Mucosa of descending colon (tissue), 3 donors: ENCODE measurements at regions not wholly inside any gene's neighbourhood (a gene's known extent, or its start where the extent isn't known, plus 50 kb on each side); places are given as distances from the start of the nearest gene placed in this dataset.

Experiments
- ATAC-seq: fragments of 200-7000 bp; cut with Tn5 transposase; one replicate; pipeline ENCODE4 v1.9.1; 2020; ENCODE audit warnings: mild to moderate bottlenecking, moderate library complexity
- DNase-seq, 3 donors: peaks; one replicate each; pipeline ENCODE4 v3.0.0-alpha.2; 2020
- H3K36me3 ChIP-seq: fragments of 200-600 bp; one replicate; pipeline ENCODE4 v1.8.0; 2021; ENCODE audit warnings: low read depth, mild to moderate bottlenecking
- H3K4me1 ChIP-seq: fragments of 200-600 bp; one replicate; pipeline ENCODE4 v1.8.0; 2021; ENCODE audit warnings: low read depth, mild to moderate bottlenecking
- H3K4me3 ChIP-seq: fragments of 200-600 bp; one replicate; pipeline ENCODE4 v1.8.0; 2021; ENCODE audit warnings: mild to moderate bottlenecking
- H3K9me3 ChIP-seq: fragments of 200-600 bp; one replicate; pipeline ENCODE4 v1.8.0; 2021; ENCODE audit warnings: mild to moderate bottlenecking
- CTCF ChIP-seq: fragments of 200-600 bp; IDR thresholded peaks from one replicate; pipeline ENCODE4 v1.8.0; 2022; ENCODE audit warnings: antibody characterized with exemption, mild to moderate bottlenecking
- intact Hi-C, 2 donors: fragments of 100-400 bp; cut with DNase I in 1 of 2; cut with micrococcal nuclease in 1 of 2; formaldehyde crosslinking; loops; one replicate each; pipeline versions ENCODE4 v1.11.0 to v1.11.1; 2022; cut with DNase I, micrococcal nuclease
- donor health status: DM: no; HTN: no; CAD: no; lungs with moderate emphysema.
- donor health status: DM: no; HTN: no; CAD: no.
- donor health status: DM: no; HTN: yes; CAD: no.

GRCh38 chr14:48751293-48751692, 834.9 kb downstream of the RPS29 start:
- ATAC-seq = no peak

DNA sequence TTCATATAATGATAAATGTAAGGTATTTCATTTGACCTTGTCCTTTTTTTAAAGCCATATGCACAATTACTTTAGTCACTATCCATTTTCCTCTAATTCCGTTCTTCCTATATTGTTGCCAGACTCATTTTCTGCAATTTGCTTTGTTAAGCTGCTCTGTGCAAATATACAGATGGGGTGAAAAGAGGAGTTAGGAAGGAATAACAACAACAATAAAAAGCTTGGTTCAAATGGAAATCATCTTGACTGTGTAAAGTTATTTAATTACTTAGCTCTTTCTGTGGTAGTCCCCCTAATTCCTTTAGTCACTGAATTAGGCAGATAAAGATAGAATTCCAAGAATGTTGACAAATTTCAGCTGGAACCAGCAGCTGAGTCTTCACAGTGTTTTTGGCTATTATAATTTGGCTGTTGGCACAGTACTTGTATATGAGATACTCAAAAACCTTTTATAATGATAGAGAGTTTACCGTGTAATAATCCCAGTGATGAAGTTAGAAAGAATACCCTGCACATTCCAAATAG, 838.0 kb downstream of the RPS29 start:
- Histone ChIP-seq H3K9me3 (peaks cover 44% of the 10 kb centered on the region), H3K4me3 (no peak overlapping the region), H3K4me1 (no peaks in the 10 kb centered on the region), H3K36me3 (no peaks in the 10 kb centered on the region)
- ATAC-seq = no peak
- DNase-seq = no peak
- TF ChIP-seq CTCF = no peak
- intact Hi-C loops = no loop called here

More at GRCh38 chr14:48751293-48751692, 834.9 kb downstream of the RPS29 start:
- Histone ChIP-seq H3K4me1 (no peaks in the 10 kb centered on the region), H3K9me3 (peaks cover 40% of the 10 kb centered on the region), H3K36me3 (no peaks in the 10 kb centered on the region), H3K4me3 (no peak overlapping the region)
- no peak for DNase-seq
- no peak for TF ChIP-seq CTCF
- intact Hi-C loops = no loop called here

GRCh38 chr14:48747561-48748089, 838.6 kb downstream of the RPS29 start:
- no peak for ATAC-seq
- H3K9me3 ChIP-seq = peaks cover 47% of the 10 kb centered on the region
- no peak overlapping the region for H3K4me3 ChIP-seq
- intact Hi-C loops = no loop called here
- H3K36me3 ChIP-seq = no peaks in the 10 kb centered on the region
- no peak for DNase-seq
- TF ChIP-seq CTCF = no peak
- H3K4me1 ChIP-seq = no peaks in the 10 kb centered on the region

DNA sequence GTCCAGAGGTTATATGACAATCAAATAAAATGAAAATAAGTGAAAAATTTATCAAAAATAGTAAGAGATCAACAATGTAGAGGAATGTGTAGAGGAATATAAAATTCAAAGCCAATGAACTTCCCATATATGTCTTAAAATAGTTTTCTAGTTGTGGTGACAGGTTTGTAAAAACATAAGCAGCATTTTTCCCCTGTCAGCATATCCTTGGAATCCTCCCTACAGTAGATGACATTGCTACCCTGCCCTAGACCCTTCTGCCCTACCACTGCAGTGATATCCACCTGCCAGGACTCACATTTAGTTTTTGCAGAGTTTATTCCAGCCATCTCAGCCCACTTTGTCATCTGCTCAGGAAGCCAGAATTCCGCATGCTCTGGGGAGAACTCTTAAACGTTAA, 842.0 kb downstream of the RPS29 start:
- intact Hi-C loops = no loop called here
- no peak for TF ChIP-seq CTCF
- no peak for DNase-seq
- no peaks in the 10 kb centered on the region for H3K36me3 ChIP-seq
- no peak for ATAC-seq
- H3K9me3 ChIP-seq = peaks cover 33% of the 10 kb centered on the region
- no peaks in the 10 kb centered on the region for H3K4me1 ChIP-seq
- no peak overlapping the region for H3K4me3 ChIP-seq

DNA sequence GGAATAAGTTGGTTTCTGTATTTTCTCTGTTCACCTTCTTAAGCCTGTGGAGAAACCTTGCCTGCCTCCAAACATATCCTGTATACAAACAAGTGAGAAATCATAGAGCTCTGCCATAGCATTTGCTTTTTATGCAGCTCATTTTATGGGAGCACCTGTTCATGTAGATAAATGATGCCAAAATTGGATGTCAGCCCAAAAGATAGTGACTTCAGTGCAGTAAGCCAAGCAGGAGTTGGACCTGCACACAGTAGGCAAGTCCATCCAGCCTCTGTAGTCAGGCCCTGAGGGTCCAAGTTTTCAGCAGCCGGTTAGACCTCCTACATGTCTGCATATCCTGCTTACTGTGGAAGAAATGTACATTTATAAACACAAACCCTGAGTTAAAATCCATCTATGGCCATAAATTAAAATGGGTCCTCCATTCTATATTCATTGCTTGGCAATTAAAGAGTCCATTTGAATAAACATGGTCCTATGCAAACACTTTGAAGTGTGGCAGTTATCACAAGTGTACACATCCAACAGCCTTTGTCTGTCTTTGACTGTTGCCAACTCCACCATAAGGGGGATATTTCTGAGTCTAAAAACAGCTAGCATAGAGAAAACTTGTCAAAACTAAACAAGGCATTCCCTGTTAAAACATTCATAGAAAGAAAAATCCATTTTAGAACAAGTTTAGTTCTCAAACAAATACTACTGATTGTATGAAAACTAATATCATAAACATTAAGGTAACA, 847.8 kb downstream of the RPS29 start:
- no peaks in the 10 kb centered on the region for H3K4me1 ChIP-seq
- no peak overlapping the region for H3K4me3 ChIP-seq
- peaks cover 34% of the 10 kb centered on the region for H3K9me3 ChIP-seq
- intact Hi-C loops = no loop called here
- ATAC-seq (no peak), DNase-seq (no peak)
- no peaks in the 10 kb centered on the region for H3K36me3 ChIP-seq
- TF ChIP-seq CTCF = no peak
